Astrocyte (in vitro differentiated cells and primary cell): ENCODE measurements at regions not wholly inside any gene's neighbourhood (a gene's known extent, or its start where the extent isn't known, plus 50 kb on each side); places are given as distances from the start of the nearest gene placed in this dataset.

Experiments used
- DNase-seq: peaks from one replicate; pipeline ENCODE4 v3.0.0-alpha.2; 2010; ENCODE audit warnings: low read depth
- FAIRE-seq: peaks from 2 replicates; lab custom pipeline; 2011; peaks lifted over from hg19 to GRCh38; lab: Jason Lieb, UNC
- H2AFZ ChIP-seq: 2 replicates; pipeline ENCODE4 v1.6.0; 2012; ENCODE audit warnings: low read depth, low read length, inconsistent platforms
- H3K27ac ChIP-seq: 2 replicates; pipeline ENCODE4 v1.5.1; 2011; ENCODE audit warnings: low read depth, low read length, inconsistent platforms
- H3K27me3 ChIP-seq: 2 replicates; pipeline ENCODE4 v1.6.0; 2011; ENCODE audit warnings: low read length, inconsistent platforms; ENCODE audit not compliant: insufficient read depth
- H3K36me3 ChIP-seq: 2 replicates; pipeline ENCODE4 v1.5.1; 2011; ENCODE audit warnings: low read length, inconsistent platforms; ENCODE audit not compliant: insufficient read depth
- H3K4me1 ChIP-seq: 2 replicates; pipeline ENCODE4 v1.5.1; 2011; ENCODE audit warnings: low read length, inconsistent platforms; ENCODE audit not compliant: insufficient read depth
- H3K4me2 ChIP-seq: 2 replicates; pipeline ENCODE4 v1.6.0; 2012; ENCODE audit warnings: low read length, inconsistent platforms
- H3K4me3 ChIP-seq: 2 replicates; pipeline ENCODE4 v1.5.1; 2011; ENCODE audit warnings: low read depth, mild to moderate bottlenecking, low read length, inconsistent platforms; ENCODE audit not compliant: insufficient read depth
- H3K79me2 ChIP-seq: 2 replicates; pipeline ENCODE4 v1.6.0; 2012; ENCODE audit warnings: mild to moderate bottlenecking, low read length, inconsistent platforms; ENCODE audit not compliant: insufficient read depth
- H3K9ac ChIP-seq: 2 replicates; pipeline ENCODE4 v1.6.0; 2012; ENCODE audit warnings: mild to moderate bottlenecking, low read length, inconsistent platforms
- H3K9me3 ChIP-seq: 2 replicates; pipeline ENCODE4 v1.5.1; 2012; ENCODE audit warnings: low read depth, mild to moderate bottlenecking, low read length, inconsistent platforms; ENCODE audit not compliant: insufficient read depth
- H4K20me1 ChIP-seq: 2 replicates; pipeline ENCODE4 v1.6.0; 2012; ENCODE audit warnings: low read length, inconsistent platforms; ENCODE audit not compliant: insufficient read depth
- H3K27ac Mint-ChIP-seq: one replicate; pipeline ENCODE4 v1.8.0; 2021; ENCODE audit warnings: mild to moderate bottlenecking, mixed read lengths; ENCODE audit not compliant: unreplicated experiment
- H3K27me3 Mint-ChIP-seq: one replicate; pipeline ENCODE4 v1.8.0; 2021; ENCODE audit warnings: low read depth, mixed read lengths; ENCODE audit not compliant: unreplicated experiment
- H3K36me3 Mint-ChIP-seq: one replicate; pipeline ENCODE4 v1.8.0; 2021; ENCODE audit warnings: low read depth, mixed read lengths; ENCODE audit not compliant: unreplicated experiment
- H3K4me1 Mint-ChIP-seq: one replicate; pipeline ENCODE4 v1.8.0; 2021; ENCODE audit warnings: low read depth, mixed read lengths; ENCODE audit not compliant: unreplicated experiment
- H3K4me3 Mint-ChIP-seq: one replicate; pipeline ENCODE4 v1.8.0; 2021; ENCODE audit warnings: mild to moderate bottlenecking, moderate library complexity, mixed read lengths; ENCODE audit not compliant: unreplicated experiment
- H3K9me3 Mint-ChIP-seq: one replicate; pipeline ENCODE4 v1.8.0; 2021; ENCODE audit warnings: mild to moderate bottlenecking, mixed read lengths; ENCODE audit not compliant: unreplicated experiment
- CTCF ChIP-seq: IDR thresholded peaks from 2 replicates; pipeline ENCODE4 v1.5.1; 2011; ENCODE audit warnings: low read depth, mild to moderate bottlenecking, inconsistent platforms, low read length, moderate library complexity; ENCODE audit not compliant: insufficient read depth
- EZH2 ChIP-seq: IDR thresholded peaks from 2 replicates; pipeline ENCODE4 v1.6.1; 2012; ENCODE audit warnings: mild to moderate bottlenecking, low read length, inconsistent platforms; ENCODE audit not compliant: insufficient read depth

DNA sequence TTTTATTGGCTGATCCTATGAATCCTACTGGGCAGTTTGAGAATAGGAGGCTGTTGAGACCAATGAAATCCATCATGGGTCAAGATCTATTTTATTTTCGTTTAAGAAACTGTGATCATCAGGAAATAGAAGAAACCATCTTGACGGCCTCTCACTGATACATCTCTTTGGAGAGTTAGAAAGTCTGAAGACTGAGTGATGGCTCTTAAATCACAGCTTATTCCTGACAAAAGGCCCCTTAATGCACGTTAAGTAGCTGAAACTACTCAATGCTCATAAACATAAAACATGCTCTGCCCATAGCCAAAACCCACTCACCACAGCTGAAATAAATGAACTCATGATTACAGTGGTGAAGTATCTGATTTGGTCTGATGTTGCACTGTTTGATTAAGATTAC lies 784.5 kb upstream of the NEGR1 start:
- TF ChIP-seq EZH2 (no peak), CTCF (no peak)
- Mint-ChIP-seq H3K27ac (no peak overlapping the region), H3K4me3 (no peak overlapping the region), H3K9me3 (no peaks in the 10 kb centered on the region), H3K36me3 (no peaks in the 10 kb centered on the region), H3K4me1 (peaks cover 7% of the 10 kb centered on the region), H3K27me3 (no peaks in the 10 kb centered on the region)
- no peak overlapping the region for H3K4me3 ChIP-seq
- no peak for DNase-seq
- H3K27me3 ChIP-seq: no peaks in the 10 kb centered on the region
- no peaks in the 10 kb centered on the region for H3K79me2 ChIP-seq
- no peak overlapping the region for H3K4me2 ChIP-seq
- H3K27ac ChIP-seq: no peak overlapping the region
- H3K4me1 ChIP-seq: no peaks in the 10 kb centered on the region
- no peaks in the 10 kb centered on the region for H3K36me3 ChIP-seq
- FAIRE-seq: no peak
- no peak overlapping the region for H2AFZ ChIP-seq
- H3K9ac ChIP-seq: no peak overlapping the region
- no peaks in the 10 kb centered on the region for H4K20me1 ChIP-seq
- peaks cover 2% of the 10 kb centered on the region for H3K9me3 ChIP-seq

- H3K4me2 ChIP-seq: no peak overlapping the region
- no peaks in the 10 kb centered on the region for H3K79me2 ChIP-seq
- TF ChIP-seq EZH2 (no peak), CTCF (no peak)
- H3K36me3 ChIP-seq: no peaks in the 10 kb centered on the region
- H3K4me3 ChIP-seq: no peak overlapping the region
- H3K4me1 Mint-ChIP-seq: peaks cover 7% of the 10 kb centered on the region
- no peaks in the 10 kb centered on the region for H3K4me1 ChIP-seq
- no peaks in the 10 kb centered on the region for H3K27me3 Mint-ChIP-seq
- H3K27ac Mint-ChIP-seq: no peak overlapping the region
- no peaks in the 10 kb centered on the region for H3K36me3 Mint-ChIP-seq
- H3K9me3 ChIP-seq: peaks cover 7% of the 10 kb centered on the region
- H3K9ac ChIP-seq: no peak overlapping the region
- H2AFZ ChIP-seq: peak overlapping the region; percentile 24
- no peak overlapping the region for H3K27ac ChIP-seq
- H3K27me3 ChIP-seq: no peaks in the 10 kb centered on the region
- H3K4me3 Mint-ChIP-seq: no peak overlapping the region
- no peak for FAIRE-seq
- H3K9me3 Mint-ChIP-seq: no peaks in the 10 kb centered on the region
- no peaks in the 10 kb centered on the region for H4K20me1 ChIP-seq
- DNase-seq: no peak
These were observed 783.2 kb upstream of the NEGR1 start for GRCh38 chr1:73065339-73066041.

GRCh38 chr1:73056826-73057225 lies 774.5 kb upstream of the NEGR1 start:
- no peaks in the 10 kb centered on the region for H4K20me1 ChIP-seq
- TF ChIP-seq EZH2: no peak
- TF ChIP-seq CTCF: no peak
- H3K4me1 ChIP-seq: no peaks in the 10 kb centered on the region
- Mint-ChIP-seq H3K27ac (no peak overlapping the region), H3K27me3 (no peaks in the 10 kb centered on the region), H3K4me3 (no peak overlapping the region), H3K4me1 (no peaks in the 10 kb centered on the region), H3K9me3 (no peaks in the 10 kb centered on the region), H3K36me3 (no peaks in the 10 kb centered on the region)
- no peak overlapping the region for H3K4me3 ChIP-seq
- no peak overlapping the region for H3K4me2 ChIP-seq
- H3K79me2 ChIP-seq: no peaks in the 10 kb centered on the region
- H3K27me3 ChIP-seq: no peaks in the 10 kb centered on the region
- no peak for FAIRE-seq
- H3K9ac ChIP-seq: no peak overlapping the region
- no peak overlapping the region for H3K27ac ChIP-seq
- no peak overlapping the region for H2AFZ ChIP-seq
- no peak for DNase-seq
- H3K36me3 ChIP-seq: no peaks in the 10 kb centered on the region
- peaks cover 5% of the 10 kb centered on the region for H3K9me3 ChIP-seq
